ENCODE measurements at regions not wholly inside any gene's neighbourhood (a gene's known extent, or its start where the extent isn't known, plus 50 kb on each side); places are given as distances from the start of the nearest gene placed in this dataset.

DNA sequence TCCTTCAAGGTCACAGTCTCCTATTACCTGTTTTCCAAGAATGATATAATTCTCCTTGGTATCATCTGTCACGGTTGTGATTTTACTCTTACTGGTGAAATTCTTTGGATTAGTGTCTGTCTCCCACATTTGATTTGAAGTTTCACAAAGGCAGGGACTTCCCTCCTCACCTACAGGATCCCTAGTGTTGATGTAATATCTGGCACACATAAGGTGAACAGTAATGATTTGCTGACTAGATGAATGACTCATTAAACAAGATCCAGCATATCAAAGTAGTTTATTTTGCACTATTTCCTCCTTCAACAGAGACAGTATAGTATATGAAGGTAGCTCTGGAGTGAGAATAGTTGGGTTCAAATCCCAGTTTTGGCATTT is 135.3 kb upstream of the IL1RAPL2 start:
- Mint-ChIP-seq H3K27ac (no peak overlapping the region), H3K4me1 (peaks cover 35% of the 10 kb centered on the region), H3K9me3 (no peaks in the 10 kb centered on the region), H3K36me3 (no peaks in the 10 kb centered on the region), H3K4me3 (no peak overlapping the region), H3K27me3 (ENCODE audit: insufficient read depth, low read depth) (no peaks in the 10 kb centered on the region)
- DNase-seq (ENCODE audit: low spot score), result no peak
- Histone ChIP-seq H3F3A (ENCODE audit: low read depth) (no peaks in the 10 kb centered on the region), H3K27me3 (no peaks in the 10 kb centered on the region), H2AFZ (replicated peaks) (no peak overlapping the region), H3K4me3 (no peak overlapping the region), H3K9me3 (ENCODE audit: low read depth) (no peaks in the 10 kb centered on the region), H4K20me1 (ENCODE audit: low read depth) (no peaks in the 10 kb centered on the region), H3K4me2 (no peak overlapping the region), H3K79me2 (ENCODE audit: low read depth) (no peaks in the 10 kb centered on the region), H3K36me3 (no peaks in the 10 kb centered on the region), H3K4me1 (peaks cover 6% of the 10 kb centered on the region), H3K9ac (no peak overlapping the region), H3K27ac (no peak overlapping the region)
- TF ChIP-seq EZH2 (IDR thresholded peaks at IDR 0.05) (no peak), EZH2phosphoT487 (IDR thresholded peaks at IDR 0.05) (no peak)
- TF ChIP-seq, protein P1, sequence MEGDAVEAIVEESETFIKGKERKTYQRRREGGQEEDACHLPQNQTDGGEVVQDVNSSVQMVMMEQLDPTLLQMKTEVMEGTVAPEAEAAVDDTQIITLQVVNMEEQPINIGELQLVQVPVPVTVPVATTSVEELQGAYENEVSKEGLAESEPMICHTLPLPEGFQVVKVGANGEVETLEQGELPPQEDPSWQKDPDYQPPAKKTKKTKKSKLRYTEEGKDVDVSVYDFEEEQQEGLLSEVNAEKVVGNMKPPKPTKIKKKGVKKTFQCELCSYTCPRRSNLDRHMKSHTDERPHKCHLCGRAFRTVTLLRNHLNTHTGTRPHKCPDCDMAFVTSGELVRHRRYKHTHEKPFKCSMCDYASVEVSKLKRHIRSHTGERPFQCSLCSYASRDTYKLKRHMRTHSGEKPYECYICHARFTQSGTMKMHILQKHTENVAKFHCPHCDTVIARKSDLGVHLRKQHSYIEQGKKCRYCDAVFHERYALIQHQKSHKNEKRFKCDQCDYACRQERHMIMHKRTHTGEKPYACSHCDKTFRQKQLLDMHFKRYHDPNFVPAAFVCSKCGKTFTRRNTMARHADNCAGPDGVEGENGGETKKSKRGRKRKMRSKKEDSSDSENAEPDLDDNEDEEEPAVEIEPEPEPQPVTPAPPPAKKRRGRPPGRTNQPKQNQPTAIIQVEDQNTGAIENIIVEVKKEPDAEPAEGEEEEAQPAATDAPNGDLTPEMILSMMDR (IDR thresholded peaks at IDR 0.05), result no peak

DNA sequence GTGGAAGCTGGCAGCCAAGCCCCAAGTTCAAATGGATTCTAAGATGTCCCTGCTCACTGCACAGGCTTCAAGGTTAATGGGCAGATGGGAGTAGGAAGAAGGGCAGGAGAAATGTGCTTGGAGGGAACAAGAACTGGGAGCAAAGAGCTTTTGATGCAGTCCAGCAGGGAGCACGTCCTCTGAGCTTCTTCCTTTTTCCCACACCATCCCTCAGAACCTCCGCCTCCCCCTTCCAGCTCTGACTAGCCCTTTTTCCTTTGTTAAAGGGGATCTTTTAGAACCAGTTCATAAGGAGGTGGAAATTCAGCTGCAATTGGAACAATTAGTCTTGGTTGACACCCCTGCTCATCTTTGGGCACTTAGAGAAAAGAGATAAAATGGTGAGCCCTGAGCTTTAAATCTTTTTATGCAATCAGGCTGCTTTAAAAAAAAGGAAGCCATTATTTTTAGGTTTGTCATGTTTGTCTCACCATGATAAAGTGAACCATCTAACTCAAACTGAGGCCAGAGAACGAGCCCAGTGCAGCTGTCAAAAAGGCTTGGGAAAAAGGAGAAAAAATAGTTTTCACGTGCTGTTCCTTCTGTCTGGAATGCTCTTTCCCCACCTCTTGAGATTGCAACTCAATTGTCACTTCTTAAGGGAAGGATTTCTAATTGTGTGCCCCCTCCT is 135.8 kb upstream of the IL1RAPL2 start:
- Mint-ChIP-seq H3K27me3 (ENCODE audit: insufficient read depth, low read depth) (no peaks in the 10 kb centered on the region), H3K4me1 (peaks cover 37% of the 10 kb centered on the region), H3K27ac (no peak overlapping the region), H3K9me3 (no peaks in the 10 kb centered on the region), H3K36me3 (no peaks in the 10 kb centered on the region), H3K4me3 (no peak overlapping the region)
- Histone ChIP-seq H4K20me1 (ENCODE audit: low read depth) (no peaks in the 10 kb centered on the region), H3K36me3 (no peaks in the 10 kb centered on the region), H3K9me3 (ENCODE audit: low read depth) (no peaks in the 10 kb centered on the region), H3K79me2 (ENCODE audit: low read depth) (no peaks in the 10 kb centered on the region), H3K27me3 (no peaks in the 10 kb centered on the region), H3K4me2 (no peak overlapping the region), H3K4me3 (no peak overlapping the region), H3K9ac (no peak overlapping the region), H2AFZ (replicated peaks) (no peak overlapping the region), H3F3A (ENCODE audit: low read depth) (no peaks in the 10 kb centered on the region), H3K27ac (no peak overlapping the region), H3K4me1 (peaks cover 6% of the 10 kb centered on the region)
- TF ChIP-seq EZH2phosphoT487 (IDR thresholded peaks at IDR 0.05) (no peak), EZH2 (IDR thresholded peaks at IDR 0.05) (no peak)
- TF ChIP-seq, protein P1 (IDR thresholded peaks at IDR 0.05), result no peak
- no peak for DNase-seq (ENCODE audit: low spot score)

- H3K36me3 ChIP-seq, result no peaks in the 10 kb centered on the region
- no peaks in the 10 kb centered on the region for H3F3A ChIP-seq (ENCODE audit: low read depth)
- H3K79me2 ChIP-seq (ENCODE audit: low read depth), result no peaks in the 10 kb centered on the region
- H3K4me1 ChIP-seq, result peaks cover 6% of the 10 kb centered on the region
- Mint-ChIP-seq H3K4me1 (peaks cover 41% of the 10 kb centered on the region), H3K27me3 (ENCODE audit: insufficient read depth, low read depth) (no peaks in the 10 kb centered on the region), H3K9me3 (no peaks in the 10 kb centered on the region), H3K36me3 (no peaks in the 10 kb centered on the region), H3K27ac (no peak overlapping the region), H3K4me3 (no peak overlapping the region)
- H3K9ac ChIP-seq, result no peak overlapping the region
- no peak for DNase-seq (ENCODE audit: low spot score)
- H4K20me1 ChIP-seq (ENCODE audit: low read depth), result no peaks in the 10 kb centered on the region
- H2AFZ ChIP-seq (replicated peaks), result no peak overlapping the region
- H3K27ac ChIP-seq, result no peak overlapping the region
- no peaks in the 10 kb centered on the region for H3K9me3 ChIP-seq (ENCODE audit: low read depth)
- no peak overlapping the region for H3K4me2 ChIP-seq
- H3K27me3 ChIP-seq, result no peaks in the 10 kb centered on the region
- TF ChIP-seq EZH2phosphoT487 (IDR thresholded peaks at IDR 0.05) (no peak), EZH2 (IDR thresholded peaks at IDR 0.05) (no peak)
- TF ChIP-seq, protein P1 (IDR thresholded peaks at IDR 0.05), result no peak
- no peak overlapping the region for H3K4me3 ChIP-seq
Observed at GRCh38 chrX:104428231-104428630, 137.8 kb upstream of the IL1RAPL2 start.
